Astrocyte of the spinal cord (primary cell): ENCODE measurements at regions not wholly inside any gene's neighbourhood (a gene's known extent, or its start where the extent isn't known, plus 50 kb on each side); places are given as distances from the start of the nearest gene placed in this dataset.

Source experiments
- DNase-seq: peaks from one replicate; pipeline ENCODE4 v3.0.0; 2011; ENCODE audit warnings: low read depth, low spot score
- H3K4me3 ChIP-seq: 2 replicates; pipeline ENCODE4 v1.5.1; 2011; ENCODE audit warnings: low read depth, mild to moderate bottlenecking, low read length, moderate library complexity
- CTCF ChIP-seq: IDR thresholded peaks from 2 replicates; pipeline ENCODE4 v1.5.1; 2012; ENCODE audit warnings: low read depth, mild to moderate bottlenecking, low read length, inconsistent platforms
- in situ Hi-C: cut with HindIII; loops from 2 replicates; pipeline ENCODE4 v1.10.0; 2017; ENCODE audit warnings: low sequenced_read_pairs

GRCh38 chr2:21814588-21815149 is 690.9 kb downstream of the TDRD15 start:
- in situ Hi-C loops, result no loop called here
- no peak overlapping the region for H3K4me3 ChIP-seq
- no peak for DNase-seq
- TF ChIP-seq CTCF, result no peak

GRCh38 chr2:21818212-21818795 is 694.5 kb downstream of the TDRD15 start:
- DNase-seq, result no peak
- H3K4me3 ChIP-seq, result no peak overlapping the region
- no peak for TF ChIP-seq CTCF
- in situ Hi-C loops, result no loop called here

GRCh38 chr2:21819454-21819853 is 695.7 kb downstream of the TDRD15 start:
- DNase-seq, result no peak
- H3K4me3 ChIP-seq, result no peak overlapping the region
- TF ChIP-seq CTCF, result no peak
- in situ Hi-C loops, result no loop called here

GRCh38 chr2:21820271-21820670 is 696.5 kb downstream of the TDRD15 start:
- in situ Hi-C loops, result no loop called here
- no peak overlapping the region for H3K4me3 ChIP-seq
- no peak for TF ChIP-seq CTCF
- DNase-seq, result no peak

- no peak for DNase-seq
- no peak for TF ChIP-seq CTCF
- in situ Hi-C loops, result no loop called here
- H3K4me3 ChIP-seq, result no peak overlapping the region
Observed at GRCh38 chr2:21821672-21822227, 698.0 kb downstream of the TDRD15 start.

- no peak for TF ChIP-seq CTCF
- DNase-seq, result no peak
- H3K4me3 ChIP-seq, result no peak overlapping the region
- in situ Hi-C loops, result no loop called here
Observed at GRCh38 chr2:21822505-21822904, 698.7 kb downstream of the TDRD15 start.
